A673 (cell line): ENCODE measurements at regions not wholly inside any gene's neighbourhood (a gene's known extent, or its start where the extent isn't known, plus 50 kb on each side); places are given as distances from the start of the nearest gene placed in this dataset.

Source experiments
- BruUV-seq: library from RNA; stranded (reverse); fragments of 400-500 nt; replicated peaks from 2 replicates; lab custom pipeline; 2021; lab: Mats Ljungman, UMichigan
- CTCF ChIA-PET: fragments of 300-600 bp; sonication (Branson Sonifier 250); formaldehyde crosslinking; loops from one replicate; lab custom pipeline; 2022; ENCODE audit warnings: antibody characterized with exemption; lab: Charles Lee
- POLR2A ChIA-PET: fragments of 300-600 bp; sonication (Branson Sonifier 250); formaldehyde crosslinking; loops from one replicate; lab custom pipeline; 2022; ENCODE audit warnings: antibody characterized with exemption; ENCODE audit not compliant: low non-redundant PET; lab: Charles Lee
- DNase-seq: peaks from one replicate; pipeline ENCODE4 v3.0.0-alpha.2; 2015; ENCODE audit warnings: low spot score
- H3K27ac ChIP-seq: fragments of 200-600 bp; sonication (generic); 2 replicates; pipeline ENCODE4 v1.5.1; 2016; ENCODE audit warnings: mixed run types, low read depth, mild to moderate bottlenecking, mixed read lengths, antibody characterized with exemption, low read length; ENCODE audit not compliant: poor library complexity, severe bottlenecking
- H3K27me3 ChIP-seq: fragments of 200-600 bp; sonication (generic); replicated peaks from 2 replicates; pipeline ENCODE4 v1.6.1; 2017; ENCODE audit warnings: mixed run types, low read depth, mild to moderate bottlenecking, mixed read lengths, antibody characterized with exemption, low read length; ENCODE audit not compliant: insufficient read depth, poor library complexity
- H3K36me3 ChIP-seq: fragments of 200-600 bp; sonication (generic); 2 replicates; pipeline ENCODE4 v1.6.1; 2016; ENCODE audit warnings: mixed run types, mild to moderate bottlenecking, mixed read lengths, antibody characterized with exemption, low read length; ENCODE audit not compliant: insufficient read depth, poor library complexity, severe bottlenecking
- H3K4me1 ChIP-seq: fragments of 200-600 bp; sonication (generic); 2 replicates; pipeline ENCODE4 v1.6.1; 2017; ENCODE audit warnings: mixed run types, mild to moderate bottlenecking, mixed read lengths, antibody characterized with exemption, low read length; ENCODE audit not compliant: insufficient read depth, poor library complexity, severe bottlenecking
- H3K4me3 ChIP-seq: fragments of 200-600 bp; sonication (generic); 2 replicates; pipeline ENCODE4 v1.5.1; 2016; ENCODE audit warnings: low read depth, mixed run types, mild to moderate bottlenecking, mixed read lengths, low read length; ENCODE audit not compliant: poor library complexity, severe bottlenecking
- H3K9me3 ChIP-seq: fragments of 200-600 bp; sonication (generic); 2 replicates; pipeline ENCODE4 v1.6.1; 2016; ENCODE audit warnings: mixed run types, low read depth, mild to moderate bottlenecking, mixed read lengths, antibody characterized with exemption, low read length; ENCODE audit not compliant: poor library complexity, severe bottlenecking
- CTCF ChIP-seq: fragments of 300-800, 200-600 bp; sonication (generic); conservative IDR thresholded peaks from 2 replicates; pipeline ENCODE4 v1.5.1; 2017; ENCODE audit warnings: low read depth, mild to moderate bottlenecking, antibody characterized with exemption, low read length, moderate library complexity, mixed read lengths
- EZH2 ChIP-seq: fragments of 200-600 bp; sonication (generic); IDR thresholded peaks from 2 replicates; pipeline ENCODE4 v1.6.1; 2017; ENCODE audit warnings: borderline replicate concordance, low read depth, mild to moderate bottlenecking, mixed read lengths, antibody characterized with exemption, low read length; ENCODE audit not compliant: poor library complexity, severe bottlenecking
- intact Hi-C: fragments of 100-400 bp; cut with micrococcal nuclease; formaldehyde crosslinking; loops from one replicate; pipeline ENCODE4 v1.10.0; 2022; ENCODE audit not compliant: unreplicated experiment

GRCh38 chr6:1096967-1097765 lies 214.7 kb upstream of the FOXQ1 start:
- ChIA-PET CTCF (no interaction called here), POLR2A (no interaction called here)
- Histone ChIP-seq H3K9me3 (no peaks in the 10 kb centered on the region), H3K27ac (no peak overlapping the region), H3K4me3 (no peak overlapping the region), H3K36me3 (no peaks in the 10 kb centered on the region), H3K4me1 (no peaks in the 10 kb centered on the region), H3K27me3 (peaks cover 22% of the 10 kb centered on the region)
- intact Hi-C loops, result no loop called here
- BruUV-seq, result no TSS peak
- DNase-seq, result no peak
- TF ChIP-seq EZH2, result no peak
- no peak for TF ChIP-seq CTCF

- H3K27ac ChIP-seq, result no peak overlapping the region
- POLR2A ChIA-PET, result no interaction called here
- DNase-seq, result no peak
- BruUV-seq, result no TSS peak
- no peaks in the 10 kb centered on the region for H3K4me1 ChIP-seq
- H3K9me3 ChIP-seq, result no peaks in the 10 kb centered on the region
- peaks cover 9% of the 10 kb centered on the region for H3K27me3 ChIP-seq
- TF ChIP-seq EZH2 (no peak), CTCF (no peak)
- intact Hi-C loops, result no loop called here
- H3K4me3 ChIP-seq, result no peak overlapping the region
- no peaks in the 10 kb centered on the region for H3K36me3 ChIP-seq
- CTCF ChIA-PET, result no interaction called here
These were observed 217.6 kb upstream of the FOXQ1 start for GRCh38 chr6:1094306-1094705.

- H3K27me3 ChIP-seq, result peaks cover 4% of the 10 kb centered on the region
- no peaks in the 10 kb centered on the region for H3K4me1 ChIP-seq
- H3K27ac ChIP-seq, result no peak overlapping the region
- ChIA-PET CTCF (no interaction called here), POLR2A (no interaction called here)
- H3K36me3 ChIP-seq, result no peaks in the 10 kb centered on the region
- H3K9me3 ChIP-seq, result no peaks in the 10 kb centered on the region
- intact Hi-C loops, result no loop called here
- no peak overlapping the region for H3K4me3 ChIP-seq
- BruUV-seq, result no TSS peak
- DNase-seq, result no peak
- TF ChIP-seq CTCF (no peak), EZH2 (no peak)
These were observed 220.0 kb upstream of the FOXQ1 start for GRCh38 chr6:1091900-1092299.
